ENCODE measurements at regions not wholly inside any gene's neighbourhood (a gene's known extent, or its start where the extent isn't known, plus 50 kb on each side); places are given as distances from the start of the nearest gene placed in this dataset.

GRCh38 chr3:76631251-76631650 is 408.6 kb upstream of the ROBO2 start:
- DNase-seq, result no peak
- no peaks in the 10 kb centered on the region for H3K4me1 ChIP-seq (ENCODE audit: insufficient read depth)
- WGBS, 3 donors, result 67 to 73% (median 70%) methylated on average over 4 of the region's 4 CpGs
- H3K4me3 ChIP-seq, result no peak overlapping the region
- no peaks in the 10 kb centered on the region for H3K9me3 ChIP-seq
- H3K27ac ChIP-seq, result no peak overlapping the region
- no peaks in the 10 kb centered on the region for H3K36me3 ChIP-seq
- H3K27me3 ChIP-seq, result no peaks in the 10 kb centered on the region
- TF ChIP-seq CTCF (IDR thresholded peaks at IDR 0.05) (no peak), POLR2A (IDR thresholded peaks at IDR 0.05) (no peak), EP300 (IDR thresholded peaks at IDR 0.05) (no peak)
- intact Hi-C loops (cut with DNase I), result no loop called here

- intact Hi-C loops (cut with DNase I), result no loop called here
- no peak for TF ChIP-seq POLR2A (IDR thresholded peaks at IDR 0.05)
- TF ChIP-seq EP300 (IDR thresholded peaks at IDR 0.05), result no peak
- no peak for TF ChIP-seq CTCF (IDR thresholded peaks at IDR 0.05)
- Histone ChIP-seq H3K27me3 (no peaks in the 10 kb centered on the region), H3K4me1 (ENCODE audit: insufficient read depth) (no peaks in the 10 kb centered on the region), H3K36me3 (no peaks in the 10 kb centered on the region), H3K4me3 (no peak overlapping the region), H3K9me3 (no peaks in the 10 kb centered on the region), H3K27ac (no peak overlapping the region)
- DNase-seq, result no peak
Observed at GRCh38 chr3:76638006-76638405, 401.9 kb upstream of the ROBO2 start.

- Histone ChIP-seq H3K27ac (no peak overlapping the region), H3K27me3 (no peaks in the 10 kb centered on the region), H3K4me3 (no peak overlapping the region), H3K9me3 (no peaks in the 10 kb centered on the region), H3K4me1 (ENCODE audit: insufficient read depth) (no peaks in the 10 kb centered on the region), H3K36me3 (no peaks in the 10 kb centered on the region)
- intact Hi-C loops (cut with DNase I), result no loop called here
- TF ChIP-seq EP300 (IDR thresholded peaks at IDR 0.05) (no peak), POLR2A (IDR thresholded peaks at IDR 0.05) (no peak), CTCF (IDR thresholded peaks at IDR 0.05) (no peak)
- no peak for DNase-seq
Observed at GRCh38 chr3:76643623-76644304, 396.1 kb upstream of the ROBO2 start.

- H3K9me3 ChIP-seq, result no peaks in the 10 kb centered on the region
- intact Hi-C loops (cut with DNase I), result no loop called here
- H3K27me3 ChIP-seq, result no peaks in the 10 kb centered on the region
- WGBS, 3 donors, result 69 to 72% (median 69%) methylated on average over 4 of the region's 4 CpGs
- H3K4me3 ChIP-seq, result no peak overlapping the region
- DNase-seq, result no peak
- TF ChIP-seq EP300 (IDR thresholded peaks at IDR 0.05) (no peak), CTCF (IDR thresholded peaks at IDR 0.05) (no peak), POLR2A (IDR thresholded peaks at IDR 0.05) (no peak)
- H3K4me1 ChIP-seq (ENCODE audit: insufficient read depth), result no peaks in the 10 kb centered on the region
- no peak overlapping the region for H3K27ac ChIP-seq
- H3K36me3 ChIP-seq, result no peaks in the 10 kb centered on the region
Observed at GRCh38 chr3:76644305-76644675, 395.6 kb upstream of the ROBO2 start.

All from ovary (tissue), 7 donors.